HUES6 (cell line): ENCODE measurements at regions not wholly inside any gene's neighbourhood (a gene's known extent, or its start where the extent isn't known, plus 50 kb on each side); places are given as distances from the start of the nearest gene placed in this dataset.
"Not testable (repeated sequence)": the region's sequence is repeated elsewhere in the genome, so short reads cannot be mapped to it uniquely, and the experiment has no call there.

Experiments
- H3K27ac ChIP-seq: 2 replicates; pipeline ENCODE4 v1.7.0; 2013; ENCODE audit warnings: low read depth, mild to moderate bottlenecking, low read length, inconsistent platforms
- H3K27me3 ChIP-seq: 2 replicates; pipeline ENCODE4 v1.6.1; 2013; ENCODE audit warnings: low read length; ENCODE audit not compliant: control insufficient read depth, insufficient read depth
- H3K36me3 ChIP-seq: 2 replicates; pipeline ENCODE4 v1.6.1; 2013; ENCODE audit warnings: low read length; ENCODE audit not compliant: control insufficient read depth, insufficient read depth
- H3K4me1 ChIP-seq: 2 replicates; pipeline ENCODE4 v1.6.1; 2013; ENCODE audit warnings: low read length; ENCODE audit not compliant: control insufficient read depth, insufficient read depth
- H3K4me3 ChIP-seq: 2 replicates; pipeline ENCODE4 v1.5.1; 2013; ENCODE audit warnings: low read depth, low read length
- H3K9ac ChIP-seq: one replicate; pipeline ENCODE4 v1.6.1; 2013; ENCODE audit warnings: mild to moderate bottlenecking, low read length
- H3K9me3 ChIP-seq: 2 replicates; pipeline ENCODE4 v1.6.1; 2013; ENCODE audit warnings: low read depth, low read length; ENCODE audit not compliant: control insufficient read depth, insufficient read depth

DNA sequence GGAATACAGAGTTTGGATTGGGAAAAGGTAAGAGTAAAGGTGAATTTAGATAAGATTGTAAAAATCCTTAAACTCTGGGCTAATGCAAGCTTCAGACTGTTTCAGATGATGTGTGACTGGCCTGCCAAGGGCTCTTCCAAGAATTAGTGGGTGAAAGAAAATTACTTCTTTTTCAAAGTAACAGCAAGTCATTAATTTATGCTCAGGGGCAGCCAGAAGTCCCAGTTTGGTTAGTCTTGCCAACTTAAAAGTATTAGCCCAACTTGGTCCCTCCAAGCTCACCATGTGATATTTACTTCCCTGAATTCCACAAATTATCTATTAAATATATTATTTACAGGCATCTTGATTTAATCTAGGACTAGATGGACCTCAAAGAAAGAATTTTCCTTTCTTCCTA is 947.8 kb downstream of the NR2F1-AS1 start:
- H3K9ac ChIP-seq: no peak overlapping the region
- no peaks in the 10 kb centered on the region for H3K9me3 ChIP-seq
- H3K4me1 ChIP-seq: peaks cover 10% of the 10 kb centered on the region
- H3K36me3 ChIP-seq: no peaks in the 10 kb centered on the region
- H3K27me3 ChIP-seq: no peaks in the 10 kb centered on the region
- H3K4me3 ChIP-seq: no peak overlapping the region
- no peak overlapping the region for H3K27ac ChIP-seq

DNA sequence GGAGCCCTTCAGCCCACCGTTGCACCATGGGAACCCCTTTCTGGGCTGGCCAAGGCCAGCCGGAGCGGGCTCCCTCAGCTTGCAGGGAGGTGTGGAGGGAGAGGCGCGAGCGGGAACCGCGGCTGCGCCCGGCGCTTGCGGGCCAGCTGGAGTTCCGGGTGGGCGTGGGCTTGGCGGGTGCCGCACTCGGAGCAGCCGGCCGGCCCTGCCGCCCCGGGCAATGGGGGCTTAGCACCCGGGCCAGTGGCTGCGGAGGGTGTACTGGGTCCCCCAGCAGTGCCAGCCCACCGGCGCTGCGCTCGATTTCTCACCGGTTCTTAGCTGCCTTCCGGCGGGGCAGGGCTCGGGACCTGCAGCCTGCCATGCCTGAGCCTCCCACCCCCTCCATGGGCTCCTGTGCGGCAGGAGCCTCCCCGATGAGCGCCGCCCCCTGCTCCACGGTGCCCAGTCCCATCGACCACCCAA is 949.8 kb downstream of the NR2F1-AS1 start:
- not testable (repeated sequence) for H3K27me3 ChIP-seq, H3K4me3 ChIP-seq, H3K4me1 ChIP-seq, H3K36me3 ChIP-seq, H3K9me3 ChIP-seq, H3K9ac ChIP-seq, H3K27ac ChIP-seq

DNA sequence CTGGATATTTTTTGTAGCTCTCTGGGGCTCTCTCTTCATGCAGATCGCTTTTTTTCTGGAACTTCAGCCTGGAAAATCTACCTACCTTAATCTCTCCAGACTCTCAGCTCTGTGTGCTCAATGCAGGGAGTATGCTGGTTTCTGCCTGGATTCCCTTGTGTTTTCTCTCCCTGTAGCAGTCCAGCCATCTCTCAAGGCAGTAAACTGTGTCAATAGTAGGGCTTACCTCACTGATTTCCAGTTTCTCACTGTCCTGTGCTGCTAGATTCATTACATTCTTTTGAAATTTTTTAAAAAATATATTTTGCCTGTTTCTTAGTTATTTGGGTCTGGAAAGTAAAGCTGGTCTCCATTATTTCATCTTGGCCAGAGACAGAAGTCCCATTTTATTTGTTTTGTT is 951.4 kb downstream of the NR2F1-AS1 start:
- no peaks in the 10 kb centered on the region for H3K36me3 ChIP-seq
- H3K9me3 ChIP-seq: no peaks in the 10 kb centered on the region
- no peaks in the 10 kb centered on the region for H3K27me3 ChIP-seq
- no peak overlapping the region for H3K9ac ChIP-seq
- H3K27ac ChIP-seq: no peak overlapping the region
- no peak overlapping the region for H3K4me3 ChIP-seq
- H3K4me1 ChIP-seq: no peaks in the 10 kb centered on the region

DNA sequence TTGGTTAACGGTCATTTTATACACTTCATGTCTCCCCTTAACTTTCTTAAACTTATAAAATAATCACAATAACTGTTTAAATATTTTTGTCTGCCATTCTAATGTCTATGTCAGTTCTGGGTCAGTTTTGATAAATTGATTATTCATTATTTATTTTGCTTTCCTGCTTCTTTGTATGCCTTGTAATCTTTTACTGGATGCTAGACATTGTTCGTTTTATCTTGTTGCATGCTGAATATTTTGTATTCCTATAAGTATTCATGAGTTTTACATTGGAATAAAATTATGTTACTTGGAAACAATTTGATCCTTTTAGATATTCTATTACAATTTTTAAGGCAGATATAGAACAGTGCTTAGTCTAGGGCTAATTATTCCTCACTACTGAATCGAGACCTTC is 952.0 kb downstream of the NR2F1-AS1 start:
- H3K36me3 ChIP-seq: no peaks in the 10 kb centered on the region

DNA sequence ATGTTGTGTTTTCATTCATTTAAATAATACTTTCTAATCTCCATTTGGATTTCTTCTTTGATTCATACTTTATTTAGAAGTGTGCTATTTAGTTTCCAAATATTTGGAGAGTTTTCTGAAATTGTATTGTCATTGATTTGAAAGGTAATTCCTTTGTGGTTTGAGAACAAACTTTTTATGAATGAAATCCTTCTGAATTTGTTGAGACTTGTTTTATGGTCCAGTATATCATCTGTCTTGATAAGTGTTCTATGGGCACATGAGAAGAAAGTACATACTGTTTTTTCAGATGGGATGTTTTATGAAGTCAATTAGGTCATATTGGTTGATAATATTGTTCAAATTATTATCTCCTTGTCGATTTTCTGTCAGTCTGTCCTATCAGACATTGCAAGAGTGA is 953.8 kb downstream of the NR2F1-AS1 start:
- no peak overlapping the region for H3K4me3 ChIP-seq
- no peak overlapping the region for H3K27ac ChIP-seq
- no peaks in the 10 kb centered on the region for H3K36me3 ChIP-seq
- H3K4me1 ChIP-seq: no peaks in the 10 kb centered on the region
- H3K9me3 ChIP-seq: no peaks in the 10 kb centered on the region
- no peak overlapping the region for H3K9ac ChIP-seq
- no peaks in the 10 kb centered on the region for H3K27me3 ChIP-seq

More for the DNA sequence above, 952.0 kb downstream of the NR2F1-AS1 start:
- H3K9me3 ChIP-seq: no peaks in the 10 kb centered on the region
- H3K4me3 ChIP-seq: no peak overlapping the region
- H3K27me3 ChIP-seq: no peaks in the 10 kb centered on the region
- H3K9ac ChIP-seq: no peak overlapping the region
- H3K4me1 ChIP-seq: no peaks in the 10 kb centered on the region
- no peak overlapping the region for H3K27ac ChIP-seq

DNA sequence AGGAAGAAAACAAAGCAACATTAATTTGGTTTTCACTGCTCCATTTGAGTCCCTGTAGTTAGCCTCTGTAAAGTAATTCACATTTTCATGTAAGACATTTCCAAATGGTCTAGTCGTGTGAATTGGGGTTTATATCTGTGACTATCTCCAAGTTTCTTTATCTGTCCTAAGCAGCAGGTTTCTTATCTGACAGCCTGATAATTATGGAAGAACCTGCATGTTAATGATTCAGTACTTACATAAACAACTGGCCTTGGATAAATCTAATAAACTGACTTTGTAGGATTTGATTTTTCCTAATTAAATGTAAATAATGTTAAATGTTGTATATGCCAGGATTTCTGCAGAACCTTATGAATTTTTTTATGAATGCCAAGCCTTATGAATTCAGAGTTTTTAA is 964.9 kb downstream of the NR2F1-AS1 start:
- H3K9me3 ChIP-seq: no peaks in the 10 kb centered on the region

DNA sequence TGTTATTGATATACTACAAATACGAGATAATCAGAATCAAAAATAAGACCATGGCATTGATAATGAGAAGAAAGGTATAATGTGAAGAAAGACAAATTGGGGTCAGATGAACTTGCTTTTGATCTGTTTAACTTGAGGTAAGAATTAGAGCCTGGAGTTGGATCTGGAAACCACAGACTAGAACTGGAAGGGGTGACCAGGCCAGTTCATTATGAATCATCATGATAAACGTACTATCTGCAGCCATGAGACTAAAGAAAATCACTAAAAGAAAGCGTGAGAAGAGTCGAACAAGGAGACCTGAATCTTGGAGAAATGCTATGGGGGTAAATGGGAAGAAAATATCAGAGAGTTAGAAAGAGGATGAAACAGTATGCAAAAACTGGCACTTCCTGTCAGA is 967.5 kb downstream of the NR2F1-AS1 start:
- Histone ChIP-seq H3K4me3 (no peak overlapping the region), H3K36me3 (no peaks in the 10 kb centered on the region), H3K9ac (no peak overlapping the region), H3K27ac (no peak overlapping the region), H3K4me1 (no peaks in the 10 kb centered on the region), H3K27me3 (no peaks in the 10 kb centered on the region), H3K9me3 (no peaks in the 10 kb centered on the region)

More for the DNA sequence above, 964.9 kb downstream of the NR2F1-AS1 start:
- no peaks in the 10 kb centered on the region for H3K27me3 ChIP-seq
- H3K4me1 ChIP-seq: no peaks in the 10 kb centered on the region
- no peak overlapping the region for H3K27ac ChIP-seq
- no peaks in the 10 kb centered on the region for H3K36me3 ChIP-seq
- H3K4me3 ChIP-seq: no peak overlapping the region
- H3K9ac ChIP-seq: no peak overlapping the region

DNA sequence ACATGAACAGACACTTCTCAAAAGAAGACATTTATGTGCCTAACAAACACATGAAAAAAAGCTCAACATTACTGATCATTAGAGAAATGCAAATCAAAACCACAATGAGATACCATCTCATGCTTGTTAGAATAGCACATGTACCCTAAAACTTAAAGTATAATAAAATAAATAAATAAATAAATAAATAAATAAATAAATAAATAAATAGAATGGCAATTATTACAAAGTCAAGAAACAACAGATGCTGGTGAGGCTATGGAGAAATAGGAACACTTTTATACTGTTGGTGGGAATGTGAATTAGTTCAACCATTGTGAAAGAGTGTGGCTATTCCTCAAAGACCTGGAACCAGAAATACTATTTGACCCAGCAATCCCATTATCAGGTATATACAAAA is 970.6 kb downstream of the NR2F1-AS1 start:
- not testable (repeated sequence) for H3K9ac ChIP-seq, H3K27me3 ChIP-seq, H3K27ac ChIP-seq, H3K4me1 ChIP-seq, H3K36me3 ChIP-seq, H3K9me3 ChIP-seq, H3K4me3 ChIP-seq

DNA sequence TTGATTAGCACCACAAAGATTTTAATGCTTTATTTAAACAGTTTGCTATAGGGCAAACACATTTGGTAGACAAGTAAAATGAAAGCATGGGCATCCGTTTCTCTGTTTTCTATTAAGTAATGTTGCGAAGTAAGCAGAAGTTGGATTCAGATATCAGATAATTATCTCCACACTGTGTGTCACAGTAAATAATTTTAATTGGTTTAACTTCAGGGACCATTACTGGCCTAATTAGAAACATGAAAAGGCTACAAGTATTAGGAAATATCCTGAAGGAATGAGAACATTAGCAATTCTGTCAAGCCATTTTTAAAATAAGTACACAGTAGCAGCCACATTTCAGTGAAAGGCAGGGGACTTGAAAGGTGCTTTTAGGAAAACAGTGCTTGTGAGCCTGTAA is 975.4 kb downstream of the NR2F1-AS1 start:
- no peak overlapping the region for H3K9ac ChIP-seq
- H3K4me1 ChIP-seq: no peaks in the 10 kb centered on the region
- H3K4me3 ChIP-seq: no peak overlapping the region
- H3K9me3 ChIP-seq: no peaks in the 10 kb centered on the region
- H3K27me3 ChIP-seq: no peaks in the 10 kb centered on the region
- no peaks in the 10 kb centered on the region for H3K36me3 ChIP-seq
- no peak overlapping the region for H3K27ac ChIP-seq

DNA sequence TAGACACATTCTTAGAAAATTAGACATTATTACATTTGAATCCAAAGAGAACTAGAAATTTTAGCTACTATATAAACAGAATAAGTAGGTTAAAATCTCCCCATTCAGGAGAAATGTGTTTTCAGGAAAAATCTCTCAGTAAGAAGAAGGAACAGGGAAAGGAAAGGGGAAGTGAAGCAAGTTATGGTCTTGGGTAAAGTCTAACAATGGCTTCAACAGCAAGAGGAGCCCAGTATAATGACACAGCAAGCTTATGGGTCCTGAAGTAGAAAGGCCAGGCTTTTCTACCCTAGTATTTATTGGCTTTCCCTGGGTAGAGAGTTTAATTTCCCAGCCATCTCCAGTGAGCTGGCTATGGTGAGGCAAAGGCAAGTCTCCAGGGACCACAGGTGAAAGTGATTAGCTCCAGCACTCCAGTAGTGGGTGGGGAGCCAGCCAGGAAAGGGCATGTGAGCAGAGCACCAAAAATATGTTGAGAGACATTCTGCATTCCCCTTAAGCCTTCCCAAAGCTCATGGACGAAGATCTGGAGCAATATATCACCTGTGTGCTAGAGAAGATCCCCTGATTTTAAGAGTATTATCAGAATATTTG is 981.7 kb downstream of the NR2F1-AS1 start:
- Histone ChIP-seq H3K4me3 (no peak overlapping the region), H3K27ac (no peak overlapping the region), H3K4me1 (no peaks in the 10 kb centered on the region), H3K9ac (no peak overlapping the region), H3K27me3 (no peaks in the 10 kb centered on the region), H3K9me3 (no peaks in the 10 kb centered on the region), H3K36me3 (no peaks in the 10 kb centered on the region)

DNA sequence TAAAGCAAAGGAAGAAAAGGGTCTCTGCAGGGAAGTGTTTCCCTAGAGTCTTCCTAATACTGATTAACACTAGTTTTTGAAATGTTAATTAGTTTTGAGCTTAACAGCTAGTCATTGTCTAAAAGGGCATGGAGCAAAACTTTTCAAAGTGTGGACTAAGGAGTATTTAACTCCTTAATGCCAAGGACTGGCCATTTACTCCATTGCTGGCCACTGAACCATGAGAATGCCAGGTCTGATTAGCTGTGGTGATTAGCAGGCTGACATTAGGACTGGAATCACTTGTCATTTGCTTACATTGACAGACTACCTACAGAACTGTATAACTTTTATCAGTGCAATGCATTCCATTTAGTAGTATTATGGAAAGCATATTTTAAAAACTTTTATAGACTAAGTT is 987.0 kb downstream of the NR2F1-AS1 start:
- Histone ChIP-seq H3K4me3 (no peak overlapping the region), H3K9me3 (no peaks in the 10 kb centered on the region), H3K27ac (no peak overlapping the region), H3K27me3 (no peaks in the 10 kb centered on the region), H3K4me1 (peaks cover 7% of the 10 kb centered on the region), H3K9ac (no peak overlapping the region), H3K36me3 (no peaks in the 10 kb centered on the region)

DNA sequence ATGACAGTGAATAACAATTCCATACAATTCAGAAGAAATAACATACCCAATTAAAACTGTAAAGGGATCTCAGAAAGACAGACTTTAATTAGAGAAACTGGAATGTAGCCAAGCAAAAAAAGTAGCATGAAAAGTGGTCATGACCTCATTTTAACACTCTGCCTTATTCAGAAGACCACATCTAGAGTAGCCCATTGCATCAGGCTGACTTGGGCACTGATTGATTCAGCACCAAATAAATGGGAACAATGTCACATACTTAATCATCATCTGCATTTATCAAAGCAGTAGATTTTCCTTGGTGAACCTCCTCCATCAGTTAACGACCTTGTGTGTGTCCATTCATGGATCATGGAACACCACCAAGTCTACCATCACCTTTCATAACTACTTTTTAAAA is 992.1 kb downstream of the NR2F1-AS1 start:
- Histone ChIP-seq H3K27me3 (no peaks in the 10 kb centered on the region), H3K36me3 (no peaks in the 10 kb centered on the region), H3K27ac (no peak overlapping the region), H3K9ac (no peak overlapping the region), H3K4me3 (no peak overlapping the region), H3K4me1 (peaks cover 3% of the 10 kb centered on the region; the same call in 1 of the 2 replicates), H3K9me3 (no peaks in the 10 kb centered on the region)
